Peyer's patch (tissue), 4 donors: ENCODE measurements at regions not wholly inside any gene's neighbourhood (a gene's known extent, or its start where the extent isn't known, plus 50 kb on each side); places are given as distances from the start of the nearest gene placed in this dataset.
"Not testable (repeated sequence)": the region's sequence is repeated elsewhere in the genome, so short reads cannot be mapped to it uniquely, and the experiment has no call there.

Source experiments
- DNase-seq, 3 donors: peaks; one replicate each; pipeline ENCODE4 v3.0.0-alpha.2; 2017 to 2019
- H3K27ac ChIP-seq, 4 donors: fragments of 200-600 bp; sonication (generic); one replicate each; pipeline ENCODE4 v1.5.1; 2016 to 2019
- H3K27me3 ChIP-seq, 2 donors: fragments of 200-600 bp; sonication (generic); one replicate each; pipeline ENCODE4 v1.5.1; 2019
- H3K36me3 ChIP-seq, 3 donors: fragments of 200-600 bp; sonication (generic); one replicate each; pipeline ENCODE4 v1.5.1; 2016 to 2019
- H3K4me1 ChIP-seq, 4 donors: fragments of 200-600 bp; sonication (generic); one replicate each; pipeline ENCODE4 v1.5.1; 2016 to 2019
- H3K4me3 ChIP-seq, 4 donors: fragments of 200-600 bp; sonication (generic); 1 replicate in 3 of 4; 2 replicates in 1 of 4; pipeline ENCODE4 v1.5.1; 2016 to 2019; ENCODE audit warnings: mild to moderate bottlenecking in 1 of 4
- H3K9me3 ChIP-seq, 4 donors: fragments of 200-600 bp; sonication (generic); one replicate each; pipeline ENCODE4 v1.5.1; 2016 to 2019; ENCODE audit warnings: mild to moderate bottlenecking in 1 of 4
- CTCF ChIP-seq, 6 experiments: fragments of 450-650 bp in 4 of 6; fragments of 200-600 bp in 2 of 6; sonication (generic) in 1 of 6; IDR thresholded peaks; one replicate each; pipeline ENCODE4 v1.5.1; 2017 to 2019; ENCODE audit warnings: antibody characterized with exemption in 6 of 6, mild to moderate bottlenecking in 3 of 6, moderate library complexity in 1 of 6
- POLR2A ChIP-seq, 2 donors: fragments of 450-650 bp; IDR thresholded peaks; one replicate each; pipeline ENCODE4 v1.5.1; 2017; ENCODE audit warnings: antibody characterized with exemption in 2 of 2, mild to moderate bottlenecking in 2 of 2, moderate library complexity in 2 of 2

GRCh38 chr2:234701421-234701820, 204.5 kb upstream of the ARL4C start:
- TF ChIP-seq POLR2A (IDR thresholded peaks at IDR 0.05) (no peak), CTCF (IDR thresholded peaks at IDR 0.05) (no peak)
- H3K4me1 ChIP-seq = no peaks in the 10 kb centered on the region

GRCh38 chr2:234699456-234699855, 202.6 kb upstream of the ARL4C start:
- Histone ChIP-seq H3K27me3 (no peaks in the 10 kb centered on the region), H3K27ac (no peak overlapping the region), H3K36me3 (no peaks in the 10 kb centered on the region), H3K4me3 (no peak overlapping the region), H3K9me3 (peaks cover 0 to 10% (median 2%) of the 10 kb centered on the region in 4 donors), H3K4me1 (no peaks in the 10 kb centered on the region)
- TF ChIP-seq POLR2A (IDR thresholded peaks at IDR 0.05) (no peak), CTCF (IDR thresholded peaks at IDR 0.05) (no peak)
- no peak for DNase-seq

More at GRCh38 chr2:234701421-234701820, 204.5 kb upstream of the ARL4C start:
- Histone ChIP-seq H3K36me3 (no peaks in the 10 kb centered on the region), H3K27ac (no peak overlapping the region), H3K9me3 (peaks cover 0 to 10% (median 2%) of the 10 kb centered on the region in 4 donors), H3K4me3 (no peak overlapping the region), H3K27me3 (no peaks in the 10 kb centered on the region)
- DNase-seq = no peak

- not testable (repeated sequence) for H3K27me3 ChIP-seq, H3K36me3 ChIP-seq, H3K4me3 ChIP-seq, DNase-seq, H3K4me1 ChIP-seq, H3K27ac ChIP-seq
- peaks cover 0 to 10% (median 2%) of the 10 kb centered on the region in 4 donors for H3K9me3 ChIP-seq
Measured at GRCh38 chr2:234697300-234697876, 200.5 kb upstream of the ARL4C start.

- TF ChIP-seq CTCF (IDR thresholded peaks at IDR 0.05) (no peak), POLR2A (IDR thresholded peaks at IDR 0.05) (no peak)
- Histone ChIP-seq H3K27me3 (no peaks in the 10 kb centered on the region), H3K4me3 (no peak overlapping the region), H3K27ac (no peak overlapping the region), H3K4me1 (no peaks in the 10 kb centered on the region), H3K36me3 (no peaks in the 10 kb centered on the region), H3K9me3 (peaks cover 0 to 10% (median 2%) of the 10 kb centered on the region in 4 donors)
- no peak for DNase-seq
Measured at GRCh38 chr2:234695981-234696380, 199.1 kb upstream of the ARL4C start.

GRCh38 chr2:234694244-234695013, 197.5 kb upstream of the ARL4C start:
- H3K27ac ChIP-seq = no peak overlapping the region
- H3K36me3 ChIP-seq = no peaks in the 10 kb centered on the region
- no peaks in the 10 kb centered on the region for H3K4me1 ChIP-seq
- H3K27me3 ChIP-seq = no peaks in the 10 kb centered on the region
- H3K4me3 ChIP-seq = no peak overlapping the region
- peaks cover 0 to 10% (median 2%) of the 10 kb centered on the region in 4 donors for H3K9me3 ChIP-seq
- TF ChIP-seq POLR2A (IDR thresholded peaks at IDR 0.05) = no peak
- no peak for TF ChIP-seq CTCF (IDR thresholded peaks at IDR 0.05)
- DNase-seq = no peak

GRCh38 chr2:234693681-234694190, 196.9 kb upstream of the ARL4C start:
- DNase-seq, H3K4me1 ChIP-seq, H3K36me3 ChIP-seq, H3K27ac ChIP-seq, H3K4me3 ChIP-seq, H3K27me3 ChIP-seq: not testable (repeated sequence)
- peaks cover 0 to 10% (median 2%) of the 10 kb centered on the region in 4 donors for H3K9me3 ChIP-seq

- H3K27ac ChIP-seq, DNase-seq, H3K27me3 ChIP-seq, H3K4me3 ChIP-seq, H3K36me3 ChIP-seq, H3K4me1 ChIP-seq: not testable (repeated sequence)
- peaks cover 0 to 10% (median 2%) of the 10 kb centered on the region in 4 donors for H3K9me3 ChIP-seq
Measured at GRCh38 chr2:234693191-234693590, 196.3 kb upstream of the ARL4C start.
